HG02938 (cell line): ENCODE measurements at regions not wholly inside any gene's neighbourhood (a gene's known extent, or its start where the extent isn't known, plus 50 kb on each side); places are given as distances from the start of the nearest gene placed in this dataset.
"Not testable (repeated sequence)": the region's sequence is repeated elsewhere in the genome, so short reads cannot be mapped to it uniquely, and the experiment has no call there.

Source experiments
- ATAC-seq: cut with Tn5 transposase; IDR thresholded peaks from one replicate; pipeline ENCODE4 v1.9.1; 2021; ENCODE audit warnings: mild to moderate bottlenecking, moderate library complexity; ENCODE audit not compliant: unreplicated experiment

DNA sequence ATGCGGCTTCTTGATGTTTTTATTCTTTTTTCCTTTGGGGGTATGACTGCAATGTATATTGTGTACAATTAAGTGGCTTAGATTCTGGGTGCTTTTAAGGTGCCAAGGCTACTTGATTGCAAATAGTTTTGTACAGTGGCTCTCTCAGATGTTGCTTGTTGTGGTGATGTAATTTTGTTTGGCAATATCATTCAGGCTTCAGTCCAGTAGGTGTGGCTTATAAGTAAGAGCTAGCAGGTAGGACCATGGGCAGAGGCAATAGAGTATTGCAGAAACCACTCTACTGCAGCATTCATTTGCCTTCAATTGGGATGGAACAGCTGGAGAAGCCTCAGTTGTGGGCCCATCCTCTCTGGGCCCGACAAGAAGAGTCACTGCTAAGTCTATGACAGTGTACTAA, 407.9 kb upstream of the MAN1A1 start:
- ATAC-seq, result no peak

DNA sequence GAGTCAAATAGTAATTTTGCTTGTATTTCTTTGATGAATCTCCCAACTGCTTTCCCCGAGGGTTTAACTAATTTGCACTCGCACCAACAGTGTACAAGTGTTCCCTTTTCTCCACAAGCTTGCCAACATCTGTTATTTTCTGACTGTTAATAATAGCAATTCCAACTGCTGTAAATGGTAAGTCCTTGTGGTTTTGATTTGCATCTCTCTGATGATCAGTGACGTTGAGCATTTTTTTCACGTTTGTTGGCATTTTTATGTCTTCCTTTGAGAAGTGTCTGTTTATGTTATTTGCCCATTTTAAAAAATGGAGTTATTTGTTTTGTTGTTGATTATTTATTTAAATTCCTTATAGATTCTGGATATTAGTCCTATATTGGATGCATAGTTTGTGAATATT, 399.8 kb upstream of the MAN1A1 start:
- no peak for ATAC-seq

GRCh38 chr6:119748535-119748934, 399.0 kb upstream of the MAN1A1 start:
- not testable (repeated sequence) for ATAC-seq

GRCh38 chr6:119742188-119742803, 392.7 kb upstream of the MAN1A1 start:
- ATAC-seq, result peak; percentile 90

DNA sequence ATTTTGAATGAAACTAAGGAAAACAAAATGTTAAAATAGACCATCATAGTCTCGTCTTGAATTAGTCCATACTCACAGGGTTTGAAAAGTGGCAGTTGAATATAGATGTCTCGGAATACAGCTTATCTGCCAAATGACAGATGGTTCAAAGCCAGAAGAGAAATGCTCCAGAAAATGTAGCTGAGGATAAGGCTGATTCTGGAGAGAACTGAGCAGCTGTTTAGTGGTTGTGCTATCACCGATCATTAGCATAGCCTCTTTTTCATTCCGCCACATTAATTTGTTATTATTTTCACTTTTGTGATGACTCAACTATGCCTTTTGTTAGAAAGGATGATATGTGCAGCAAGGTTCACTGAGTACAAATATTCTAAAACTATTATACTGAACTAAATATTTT, 390.2 kb upstream of the MAN1A1 start:
- no peak for ATAC-seq

- no peak for ATAC-seq
These were observed 388.9 kb upstream of the MAN1A1 start for GRCh38 chr6:119738425-119738824.

- no peak for ATAC-seq
These were observed 386.9 kb upstream of the MAN1A1 start for GRCh38 chr6:119736296-119737021.

- no peak for ATAC-seq
These were observed 386.0 kb upstream of the MAN1A1 start for GRCh38 chr6:119735530-119735929.

GRCh38 chr6:119734227-119734626, 384.7 kb upstream of the MAN1A1 start:
- no peak for ATAC-seq

DNA sequence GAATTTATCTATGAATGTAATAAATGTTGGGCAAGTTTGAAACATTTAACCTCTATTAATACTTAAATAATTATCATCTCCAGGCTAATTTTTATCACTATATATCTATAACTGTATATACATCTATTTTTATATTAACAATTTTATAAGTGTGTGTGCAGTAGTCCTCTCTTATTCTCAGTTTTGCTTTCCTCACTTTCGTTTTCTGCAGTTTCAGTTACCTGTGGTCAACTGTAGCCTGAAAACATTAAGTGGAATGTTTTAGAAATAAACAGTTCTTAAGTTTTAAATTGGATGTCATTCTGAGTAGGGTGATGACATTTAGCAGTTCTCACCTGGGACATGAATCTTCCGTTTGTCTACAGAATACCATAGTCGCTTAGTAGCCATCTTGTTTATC, 379.4 kb upstream of the MAN1A1 start:
- ATAC-seq, result peak; percentile 83

DNA sequence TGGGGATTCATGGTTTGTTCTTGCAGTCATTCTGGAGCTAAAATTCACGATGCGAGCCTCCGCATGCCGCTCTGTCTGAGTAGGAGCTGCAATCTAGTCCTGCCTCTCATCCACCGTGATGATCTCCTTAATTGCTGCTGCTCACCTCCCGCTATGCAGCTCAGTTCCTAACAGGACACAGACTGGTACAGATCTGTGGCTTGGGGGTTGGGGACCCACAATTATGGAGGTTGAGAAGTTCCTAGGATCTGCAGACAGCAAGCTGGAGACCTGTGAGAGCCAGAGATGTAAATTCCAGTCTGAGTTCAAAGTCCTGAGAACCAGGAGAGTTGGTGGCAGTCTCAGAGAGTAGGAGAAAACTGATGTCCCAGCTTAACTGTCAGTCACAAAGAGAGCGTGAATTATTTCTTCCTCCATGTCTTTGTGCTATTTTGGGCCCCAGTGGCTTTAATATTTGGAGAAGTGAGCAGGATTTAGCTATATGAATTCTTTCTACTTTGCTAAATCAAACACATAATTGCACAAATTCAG, 378.7 kb upstream of the MAN1A1 start:
- ATAC-seq, result no peak

- no peak for ATAC-seq
These were observed 378.1 kb upstream of the MAN1A1 start for GRCh38 chr6:119727504-119728219.

DNA sequence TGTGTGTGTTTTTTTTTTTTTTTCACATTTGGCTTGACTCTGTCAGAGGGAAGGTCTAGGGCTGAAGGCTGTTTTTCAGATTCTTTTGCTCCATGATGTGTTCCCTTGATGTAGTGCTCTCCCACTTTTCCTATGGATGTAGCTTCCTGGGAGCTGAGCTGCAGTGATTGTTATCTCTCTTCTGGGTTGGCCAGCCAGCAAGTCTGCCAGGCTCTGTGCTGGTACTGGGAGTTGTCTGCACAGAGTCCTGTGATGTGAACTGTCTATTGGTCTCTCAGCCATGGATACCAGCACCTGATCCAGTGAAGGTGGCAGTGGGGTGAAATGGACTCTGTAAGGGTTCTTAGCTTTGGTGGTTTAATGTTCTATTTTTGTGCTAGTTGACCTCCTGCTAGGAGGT, 377.4 kb upstream of the MAN1A1 start:
- ATAC-seq, result not testable (repeated sequence)

DNA sequence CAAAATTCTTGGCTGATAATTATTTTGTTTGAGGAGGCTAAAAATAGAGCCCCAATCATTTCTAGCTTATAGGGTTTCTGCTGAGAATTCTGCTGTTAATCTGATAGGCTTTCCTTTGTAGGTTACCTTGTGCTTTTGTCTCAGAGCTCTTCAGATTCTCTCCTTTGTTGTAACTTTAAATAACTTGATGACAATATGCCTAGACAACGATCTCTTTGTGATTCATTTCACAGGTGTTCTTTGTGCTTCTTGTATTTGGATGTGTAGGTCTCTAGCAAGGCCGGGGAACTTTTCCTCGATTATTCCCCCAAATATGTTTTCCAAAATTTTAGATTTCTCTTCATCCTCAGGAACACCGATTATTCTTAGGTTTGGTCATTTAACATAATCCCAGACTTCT, 376.5 kb upstream of the MAN1A1 start:
- ATAC-seq, result no peak

- ATAC-seq, result no peak
These were observed 370.6 kb upstream of the MAN1A1 start for GRCh38 chr6:119720160-119720559.

- no peak for ATAC-seq
These were observed 368.4 kb upstream of the MAN1A1 start for GRCh38 chr6:119717942-119718341.

GRCh38 chr6:119716668-119717270, 367.2 kb upstream of the MAN1A1 start:
- ATAC-seq, result no peak

- no peak for ATAC-seq
These were observed 364.3 kb upstream of the MAN1A1 start for GRCh38 chr6:119713903-119714302.

- ATAC-seq, result no peak
These were observed 337.1 kb upstream of the MAN1A1 start for GRCh38 chr6:119686644-119687043.

DNA sequence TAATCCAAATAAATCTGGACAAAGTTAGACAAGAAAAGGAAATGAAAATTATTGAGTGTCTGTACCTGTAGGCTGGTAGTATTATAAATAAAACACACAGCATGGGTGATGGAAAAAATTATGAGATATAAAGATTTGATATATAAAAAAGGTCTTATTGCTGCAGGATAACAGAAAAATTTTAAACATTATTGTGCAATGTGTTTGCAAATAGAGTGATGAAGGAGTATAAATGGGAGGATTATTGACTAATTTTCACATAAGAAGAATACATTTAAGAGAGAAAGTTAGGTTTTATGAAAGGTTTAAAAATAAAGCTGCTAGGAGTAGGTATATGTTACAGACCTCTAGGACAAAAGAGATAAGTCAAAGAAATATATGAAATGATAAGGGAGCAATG, 336.7 kb upstream of the MAN1A1 start:
- ATAC-seq, result no peak

DNA sequence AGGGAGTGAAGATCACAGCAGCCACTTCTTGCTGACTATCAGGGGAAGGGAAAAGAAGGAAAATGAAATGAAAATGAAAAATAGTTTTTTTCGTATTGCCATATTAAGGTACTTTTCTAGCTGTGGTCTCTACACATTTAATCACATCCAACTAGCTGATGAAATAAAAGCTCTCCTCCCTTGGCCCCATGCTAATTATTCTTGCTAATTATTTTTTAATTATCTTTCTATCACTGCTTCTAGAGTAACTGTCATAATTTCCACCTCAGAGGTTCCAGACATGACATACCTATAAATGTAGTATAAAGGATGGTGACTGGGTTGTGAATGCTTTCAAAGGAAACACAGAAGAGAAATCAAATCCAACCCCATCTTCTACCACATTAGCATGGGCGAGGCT, 334.1 kb upstream of the MAN1A1 start:
- ATAC-seq, result no peak
